ENCODE measurements at regions not wholly inside any gene's neighbourhood (a gene's known extent, or its start where the extent isn't known, plus 50 kb on each side); places are given as distances from the start of the nearest gene placed in this dataset.
A peak's percentile ranks its signal among the peaks of the same experiment; 100 is the strongest.

DNA sequence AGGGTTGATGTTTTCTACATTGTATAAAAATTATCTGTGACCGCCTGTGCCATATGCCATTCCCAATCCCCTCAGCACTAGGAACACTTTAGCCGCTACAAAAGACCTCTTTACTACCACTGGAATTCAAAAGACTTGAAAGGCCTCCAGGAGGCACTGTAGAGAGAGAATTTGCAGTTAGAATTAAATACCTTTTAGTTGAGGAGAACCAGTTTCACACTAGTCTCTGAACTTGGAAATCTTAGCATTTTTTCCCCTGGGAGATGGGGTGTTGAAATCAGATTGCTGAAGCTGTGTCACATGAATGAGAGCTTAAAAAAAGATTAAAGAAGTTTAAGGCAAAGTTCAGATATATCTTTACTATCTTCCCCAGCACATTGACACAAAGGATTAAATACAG, 291.0 kb downstream of the ADGRL2 start:
- TF ChIP-seq, protein P1, sequence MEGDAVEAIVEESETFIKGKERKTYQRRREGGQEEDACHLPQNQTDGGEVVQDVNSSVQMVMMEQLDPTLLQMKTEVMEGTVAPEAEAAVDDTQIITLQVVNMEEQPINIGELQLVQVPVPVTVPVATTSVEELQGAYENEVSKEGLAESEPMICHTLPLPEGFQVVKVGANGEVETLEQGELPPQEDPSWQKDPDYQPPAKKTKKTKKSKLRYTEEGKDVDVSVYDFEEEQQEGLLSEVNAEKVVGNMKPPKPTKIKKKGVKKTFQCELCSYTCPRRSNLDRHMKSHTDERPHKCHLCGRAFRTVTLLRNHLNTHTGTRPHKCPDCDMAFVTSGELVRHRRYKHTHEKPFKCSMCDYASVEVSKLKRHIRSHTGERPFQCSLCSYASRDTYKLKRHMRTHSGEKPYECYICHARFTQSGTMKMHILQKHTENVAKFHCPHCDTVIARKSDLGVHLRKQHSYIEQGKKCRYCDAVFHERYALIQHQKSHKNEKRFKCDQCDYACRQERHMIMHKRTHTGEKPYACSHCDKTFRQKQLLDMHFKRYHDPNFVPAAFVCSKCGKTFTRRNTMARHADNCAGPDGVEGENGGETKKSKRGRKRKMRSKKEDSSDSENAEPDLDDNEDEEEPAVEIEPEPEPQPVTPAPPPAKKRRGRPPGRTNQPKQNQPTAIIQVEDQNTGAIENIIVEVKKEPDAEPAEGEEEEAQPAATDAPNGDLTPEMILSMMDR (conservative IDR thresholded peaks at IDR 0.05) = peak; percentile 30
- TF ChIP-seq ZFX (IDR thresholded peaks at IDR 0.05) = no peak

Measured in C4-2B (cell line).